NT2/D1 (cell line): ENCODE measurements at regions not wholly inside any gene's neighbourhood (a gene's known extent, or its start where the extent isn't known, plus 50 kb on each side); places are given as distances from the start of the nearest gene placed in this dataset.
A peak's percentile ranks its signal among the peaks of the same experiment; 100 is the strongest.

ENCODE experiments used
- DNase-seq: peaks from one replicate; pipeline ENCODE4 v3.0.0-alpha.2; 2011; ENCODE audit warnings: low read depth, low spot score
- H3K27me3 ChIP-seq: 2 replicates; pipeline ENCODE4 v1.6.0; 2011; ENCODE audit warnings: mild to moderate bottlenecking; ENCODE audit not compliant: insufficient read length, insufficient read depth
- H3K36me3 ChIP-seq: 2 replicates; pipeline ENCODE4 v1.6.1; 2011; ENCODE audit warnings: mild to moderate bottlenecking, low read length, mixed read lengths; ENCODE audit not compliant: insufficient read depth, insufficient read length
- H3K4me1 ChIP-seq: 2 replicates; pipeline ENCODE4 v1.5.1; 2011; ENCODE audit not compliant: insufficient read depth, insufficient read length
- H3K4me3 ChIP-seq: 2 replicates; pipeline ENCODE4 v1.5.1; 2011; ENCODE audit warnings: low read depth; ENCODE audit not compliant: insufficient read length
- H3K9ac ChIP-seq: 2 replicates; pipeline ENCODE4 v1.6.0; 2011; ENCODE audit warnings: low read depth; ENCODE audit not compliant: insufficient read length
- H3K9me3 ChIP-seq: 2 replicates; pipeline ENCODE4 v1.5.1; 2011; ENCODE audit warnings: mild to moderate bottlenecking, low read length; ENCODE audit not compliant: insufficient read depth
- SUZ12 ChIP-seq: IDR thresholded peaks from 2 replicates; pipeline ENCODE4 v1.6.1; 2011; ENCODE audit not compliant: insufficient read length, insufficient read depth; ENCODE audit errors: extremely low read depth
- YY1 ChIP-seq: IDR thresholded peaks from 2 replicates; pipeline ENCODE4 v1.6.1; 2011; ENCODE audit not compliant: insufficient read length, insufficient read depth
- ZNF274 ChIP-seq: IDR thresholded peaks from 2 replicates; pipeline ENCODE4 v1.6.1; 2011; ENCODE audit warnings: mild to moderate bottlenecking, low read depth, low read length

DNA sequence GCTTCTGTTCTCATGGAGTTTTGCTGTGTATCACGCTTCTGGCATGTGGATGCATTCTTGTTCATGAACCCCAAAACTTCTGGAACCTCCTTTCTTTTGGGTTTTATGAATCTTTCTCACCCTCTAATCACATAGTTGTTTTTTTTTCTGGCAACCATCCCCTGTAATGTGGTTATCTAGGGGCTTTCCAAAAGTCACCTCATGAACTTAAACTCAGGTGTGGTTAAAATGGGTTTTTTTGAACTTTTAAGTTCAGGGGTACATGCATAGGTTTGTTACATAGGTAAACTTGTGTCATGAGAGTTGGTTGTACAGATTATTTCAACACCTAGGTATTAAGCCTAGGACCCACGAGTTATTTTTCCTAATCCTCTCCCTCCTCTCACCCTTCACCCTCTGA lies 1099.4 kb upstream of the SLIT2 start:
- Histone ChIP-seq H3K4me3 (no peak overlapping the region), H3K27me3 (no peaks in the 10 kb centered on the region), H3K4me1 (no peaks in the 10 kb centered on the region), H3K9ac (no peak overlapping the region), H3K9me3 (peaks cover 9% of the 10 kb centered on the region; the same call in 1 of the 2 replicates), H3K36me3 (no peaks in the 10 kb centered on the region)
- DNase-seq = no peak
- no peak for TF ChIP-seq YY1
- TF ChIP-seq SUZ12 = no peak
- no peak for TF ChIP-seq ZNF274

GRCh38 chr4:19151684-19152083 lies 1100.0 kb upstream of the SLIT2 start:
- no peak for DNase-seq
- no peaks in the 10 kb centered on the region for H3K27me3 ChIP-seq
- H3K4me3 ChIP-seq = no peak overlapping the region
- no peaks in the 10 kb centered on the region for H3K4me1 ChIP-seq
- TF ChIP-seq SUZ12 (no peak), YY1 (no peak), ZNF274 (no peak)
- no peak overlapping the region for H3K9ac ChIP-seq
- H3K36me3 ChIP-seq = no peaks in the 10 kb centered on the region
- H3K9me3 ChIP-seq = peaks cover 9% of the 10 kb centered on the region; the same call in 1 of the 2 replicates

DNA sequence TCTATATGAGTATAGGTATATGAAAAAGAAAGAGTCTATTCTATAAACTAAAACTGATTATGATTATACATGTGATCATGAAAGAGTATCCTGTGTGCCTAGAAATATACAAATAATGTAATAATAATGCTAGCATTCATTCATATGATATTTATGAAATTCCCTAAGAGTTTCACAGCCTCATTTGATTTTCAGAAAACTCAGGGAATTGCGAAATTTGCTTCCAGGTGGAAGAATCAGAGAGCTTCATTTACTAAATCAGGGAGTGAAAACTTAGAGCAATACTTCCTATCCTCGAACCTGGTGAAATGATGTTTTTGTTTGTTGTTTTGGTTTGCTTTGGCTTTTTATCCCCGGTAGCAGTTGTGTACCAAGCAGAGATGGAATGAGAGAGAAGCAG lies 1105.7 kb upstream of the SLIT2 start:
- no peaks in the 10 kb centered on the region for H3K9me3 ChIP-seq
- H3K4me1 ChIP-seq = no peaks in the 10 kb centered on the region
- no peaks in the 10 kb centered on the region for H3K27me3 ChIP-seq
- H3K36me3 ChIP-seq = no peaks in the 10 kb centered on the region
- no peak for DNase-seq
- TF ChIP-seq ZNF274 = no peak
- no peak for TF ChIP-seq YY1
- TF ChIP-seq SUZ12 = no peak
- H3K4me3 ChIP-seq = no peak overlapping the region
- H3K9ac ChIP-seq = no peak overlapping the region

GRCh38 chr4:19135895-19136633 lies 1114.5 kb upstream of the LCORL start:
- DNase-seq = no peak
- Histone ChIP-seq H3K9ac (no peak overlapping the region), H3K4me1 (no peaks in the 10 kb centered on the region), H3K4me3 (no peak overlapping the region), H3K9me3 (no peaks in the 10 kb centered on the region), H3K27me3 (no peaks in the 10 kb centered on the region), H3K36me3 (no peaks in the 10 kb centered on the region)
- no peak for TF ChIP-seq SUZ12
- TF ChIP-seq YY1 = no peak
- TF ChIP-seq ZNF274 = no peak

DNA sequence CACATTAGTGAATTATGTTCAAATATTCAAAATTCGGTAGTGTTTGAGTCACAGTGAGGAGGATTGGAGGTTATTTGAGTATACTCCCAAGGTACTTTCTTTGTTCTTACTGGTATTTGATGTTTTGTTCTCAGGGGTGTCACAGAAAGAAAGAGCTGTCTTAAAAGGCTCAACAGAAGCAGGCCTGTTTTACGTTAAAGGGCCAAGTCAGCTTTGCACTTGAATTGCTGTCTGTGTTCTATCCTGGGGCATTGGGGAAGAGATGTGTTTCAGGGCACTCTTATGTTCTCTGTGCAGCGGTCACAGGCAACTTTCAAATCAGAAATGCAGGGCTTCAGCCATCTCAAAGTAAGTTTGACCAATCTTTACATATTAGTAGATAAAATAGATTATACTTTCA lies 1113.1 kb upstream of the LCORL start:
- Histone ChIP-seq H3K4me1 (no peaks in the 10 kb centered on the region), H3K36me3 (no peaks in the 10 kb centered on the region), H3K9ac (no peak overlapping the region), H3K4me3 (no peak overlapping the region), H3K9me3 (no peaks in the 10 kb centered on the region), H3K27me3 (no peaks in the 10 kb centered on the region)
- peak; percentile 8 for DNase-seq
- TF ChIP-seq SUZ12 = no peak
- TF ChIP-seq ZNF274 = no peak
- TF ChIP-seq YY1 = no peak

- Histone ChIP-seq H3K9me3 (no peaks in the 10 kb centered on the region), H3K9ac (no peak overlapping the region), H3K4me1 (no peaks in the 10 kb centered on the region), H3K4me3 (no peak overlapping the region), H3K27me3 (no peaks in the 10 kb centered on the region), H3K36me3 (no peaks in the 10 kb centered on the region)
- DNase-seq = no peak
- no peak for TF ChIP-seq YY1
- no peak for TF ChIP-seq ZNF274
- TF ChIP-seq SUZ12 = no peak
Measured at GRCh38 chr4:19133315-19133714, 1111.8 kb upstream of the LCORL start.

DNA sequence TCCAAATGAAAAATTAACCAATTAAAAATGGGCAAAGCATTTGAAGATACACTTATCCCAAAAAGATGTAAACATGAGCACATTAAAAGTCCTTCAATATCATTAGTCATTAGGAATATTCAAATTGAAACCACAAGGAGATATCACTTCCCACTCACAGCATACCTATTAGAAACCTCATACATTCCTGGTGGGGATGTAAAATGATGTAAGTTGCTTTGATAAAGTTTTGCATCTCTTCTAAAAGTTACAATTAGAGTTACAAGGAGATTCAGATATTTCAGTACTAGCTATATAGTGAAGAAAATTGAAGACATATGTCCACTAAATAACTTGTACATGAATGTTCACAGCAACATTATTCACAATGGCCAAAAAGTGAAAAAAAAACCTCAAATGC lies 1109.3 kb upstream of the LCORL start:
- no peaks in the 10 kb centered on the region for H3K4me1 ChIP-seq
- H3K9ac ChIP-seq = no peak overlapping the region
- H3K36me3 ChIP-seq = no peaks in the 10 kb centered on the region
- H3K9me3 ChIP-seq = no peaks in the 10 kb centered on the region
- DNase-seq = no peak
- H3K4me3 ChIP-seq = no peak overlapping the region
- no peaks in the 10 kb centered on the region for H3K27me3 ChIP-seq
- TF ChIP-seq YY1 (no peak), ZNF274 (no peak), SUZ12 (no peak)

GRCh38 chr4:19128176-19128575 lies 1106.6 kb upstream of the LCORL start:
- Histone ChIP-seq H3K36me3 (no peaks in the 10 kb centered on the region), H3K27me3 (no peaks in the 10 kb centered on the region), H3K4me1 (no peaks in the 10 kb centered on the region), H3K4me3 (no peak overlapping the region), H3K9me3 (no peaks in the 10 kb centered on the region), H3K9ac (no peak overlapping the region)
- TF ChIP-seq YY1 = no peak
- no peak for TF ChIP-seq ZNF274
- no peak for DNase-seq
